GM04503 (cell line): ENCODE measurements at regions not wholly inside any gene's neighbourhood (a gene's known extent, or its start where the extent isn't known, plus 50 kb on each side); places are given as distances from the start of the nearest gene placed in this dataset.
A peak's percentile ranks its signal among the peaks of the same experiment; 100 is the strongest.

Experiments
- DNase-seq: peaks from one replicate; pipeline ENCODE4 v3.0.0-alpha.2; 2012; ENCODE audit warnings: low read depth

- no peak for DNase-seq
These were observed 186.8 kb upstream of the GLI2 start for GRCh38 chr2:120548627-120549608.

GRCh38 chr2:120549841-120550240 lies 185.8 kb upstream of the GLI2 start:
- no peak for DNase-seq

GRCh38 chr2:120550282-120550681 lies 185.4 kb upstream of the GLI2 start:
- DNase-seq = no peak

- DNase-seq = no peak
These were observed 184.7 kb upstream of the GLI2 start for GRCh38 chr2:120550893-120551446.

- DNase-seq = no peak
These were observed 184.1 kb upstream of the GLI2 start for GRCh38 chr2:120551522-120551921.

GRCh38 chr2:120552079-120552478 lies 183.6 kb upstream of the GLI2 start:
- no peak for DNase-seq

GRCh38 chr2:120552800-120553481 lies 182.7 kb upstream of the GLI2 start:
- no peak for DNase-seq

GRCh38 chr2:120554625-120555032 lies 181.0 kb upstream of the GLI2 start:
- no peak for DNase-seq

- no peak for DNase-seq
These were observed 180.6 kb upstream of the GLI2 start for GRCh38 chr2:120555092-120555491.

- no peak for DNase-seq
These were observed 178.8 kb upstream of the GLI2 start for GRCh38 chr2:120556911-120557310.

GRCh38 chr2:120558847-120559246 lies 176.8 kb upstream of the GLI2 start:
- DNase-seq = no peak

GRCh38 chr2:120559401-120559800 lies 176.3 kb upstream of the GLI2 start:
- peak; percentile 99 for DNase-seq

- DNase-seq = no peak
These were observed 175.3 kb upstream of the GLI2 start for GRCh38 chr2:120560330-120560729.

- no peak for DNase-seq
These were observed 174.2 kb upstream of the GLI2 start for GRCh38 chr2:120561379-120562035.

GRCh38 chr2:120562218-120563005 lies 173.3 kb upstream of the GLI2 start:
- DNase-seq = no peak

- no peak for DNase-seq
These were observed 172.1 kb upstream of the GLI2 start for GRCh38 chr2:120563616-120564015.

- no peak for DNase-seq
These were observed 171.2 kb upstream of the GLI2 start for GRCh38 chr2:120564213-120565094.

- no peak for DNase-seq
These were observed 170.6 kb upstream of the GLI2 start for GRCh38 chr2:120565095-120565460.

GRCh38 chr2:120565929-120566328 lies 169.7 kb upstream of the GLI2 start:
- DNase-seq = no peak

- no peak for DNase-seq
These were observed 169.2 kb upstream of the GLI2 start for GRCh38 chr2:120566331-120567035.
